GM20000 (cell line): ENCODE measurements at regions not wholly inside any gene's neighbourhood (a gene's known extent, or its start where the extent isn't known, plus 50 kb on each side); places are given as distances from the start of the nearest gene placed in this dataset.

Experiments
- DNase-seq: peaks from one replicate; pipeline ENCODE4 v3.0.0; 2012; ENCODE audit warnings: low spot score
- TF ChIP-seq, protein P1 (sequence below): IDR thresholded peaks from 2 replicates; pipeline ENCODE4 v1.5.1; 2012; ENCODE audit warnings: mild to moderate bottlenecking, control low read depth; ENCODE audit errors: extremely low read depth, missing control alignments

DNA sequence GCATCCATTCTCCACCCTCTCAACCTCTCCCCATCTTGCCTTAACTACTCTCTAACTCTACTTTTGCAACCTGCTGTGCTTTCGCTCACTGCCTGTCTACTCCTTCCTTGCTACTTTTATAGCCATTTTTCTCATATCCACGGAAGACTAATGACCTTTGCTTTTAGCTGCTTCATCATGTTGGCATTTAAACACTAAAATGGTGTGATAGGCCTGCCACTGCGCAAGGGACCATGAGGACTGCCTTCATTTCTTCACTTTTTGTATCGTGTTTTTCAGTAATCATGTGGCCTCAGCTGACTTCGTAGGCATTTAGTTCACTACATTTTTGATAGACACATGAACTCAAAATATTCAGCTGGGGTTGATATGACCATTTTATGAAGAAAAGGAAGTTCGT lies 252.1 kb downstream of the BCAT1 start:
- DNase-seq = no peak
- TF ChIP-seq, protein P1, sequence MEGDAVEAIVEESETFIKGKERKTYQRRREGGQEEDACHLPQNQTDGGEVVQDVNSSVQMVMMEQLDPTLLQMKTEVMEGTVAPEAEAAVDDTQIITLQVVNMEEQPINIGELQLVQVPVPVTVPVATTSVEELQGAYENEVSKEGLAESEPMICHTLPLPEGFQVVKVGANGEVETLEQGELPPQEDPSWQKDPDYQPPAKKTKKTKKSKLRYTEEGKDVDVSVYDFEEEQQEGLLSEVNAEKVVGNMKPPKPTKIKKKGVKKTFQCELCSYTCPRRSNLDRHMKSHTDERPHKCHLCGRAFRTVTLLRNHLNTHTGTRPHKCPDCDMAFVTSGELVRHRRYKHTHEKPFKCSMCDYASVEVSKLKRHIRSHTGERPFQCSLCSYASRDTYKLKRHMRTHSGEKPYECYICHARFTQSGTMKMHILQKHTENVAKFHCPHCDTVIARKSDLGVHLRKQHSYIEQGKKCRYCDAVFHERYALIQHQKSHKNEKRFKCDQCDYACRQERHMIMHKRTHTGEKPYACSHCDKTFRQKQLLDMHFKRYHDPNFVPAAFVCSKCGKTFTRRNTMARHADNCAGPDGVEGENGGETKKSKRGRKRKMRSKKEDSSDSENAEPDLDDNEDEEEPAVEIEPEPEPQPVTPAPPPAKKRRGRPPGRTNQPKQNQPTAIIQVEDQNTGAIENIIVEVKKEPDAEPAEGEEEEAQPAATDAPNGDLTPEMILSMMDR = no peak

- TF ChIP-seq, protein P1 = no peak
- no peak for DNase-seq
Measured at GRCh38 chr12:24695657-24696329, 253.1 kb downstream of the BCAT1 start.

DNA sequence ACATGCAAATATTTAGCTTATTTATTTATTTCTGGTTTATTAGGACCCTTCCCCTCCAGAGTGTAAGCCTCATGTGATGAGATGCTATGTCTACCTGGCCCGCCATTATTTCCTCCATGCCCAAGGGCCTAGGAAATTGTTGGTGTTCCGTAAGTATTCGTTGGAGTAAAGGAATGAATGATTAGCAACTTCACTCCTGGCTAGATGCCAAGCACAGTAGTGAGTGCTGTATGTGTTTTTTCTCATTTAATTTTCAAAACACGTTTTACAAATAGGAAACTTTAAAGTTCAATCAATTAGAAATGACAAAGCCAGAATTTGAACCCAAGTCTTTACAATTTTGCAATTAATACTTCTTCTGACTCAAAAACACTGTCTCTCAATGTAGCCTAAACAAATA lies 253.8 kb downstream of the BCAT1 start:
- DNase-seq = no peak
- TF ChIP-seq, protein P1 = no peak

- DNase-seq = no peak
- TF ChIP-seq, protein P1 = no peak
Measured at GRCh38 chr12:24688601-24689000, 260.3 kb downstream of the BCAT1 start.

DNA sequence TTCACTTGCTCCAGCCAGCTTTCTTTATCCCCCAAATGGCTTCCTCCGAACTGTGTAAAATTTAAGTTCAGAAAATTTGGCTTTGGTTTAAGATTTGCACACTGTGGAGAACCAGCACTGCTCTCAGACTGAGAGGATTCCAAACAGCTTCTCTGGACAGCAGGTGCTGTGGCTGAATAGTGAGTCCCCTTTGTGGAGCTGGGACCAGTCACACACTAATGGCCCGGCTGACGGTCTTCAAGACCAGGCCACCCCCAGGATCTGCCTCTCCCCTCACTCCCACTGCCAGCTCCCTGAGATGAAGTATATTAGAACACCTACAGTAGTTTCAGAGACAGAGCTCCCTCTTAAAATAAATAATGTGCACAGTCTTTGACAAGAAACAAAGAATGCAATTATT lies 267.3 kb downstream of the BCAT1 start:
- TF ChIP-seq, protein P1 = no peak
- DNase-seq = no peak

DNA sequence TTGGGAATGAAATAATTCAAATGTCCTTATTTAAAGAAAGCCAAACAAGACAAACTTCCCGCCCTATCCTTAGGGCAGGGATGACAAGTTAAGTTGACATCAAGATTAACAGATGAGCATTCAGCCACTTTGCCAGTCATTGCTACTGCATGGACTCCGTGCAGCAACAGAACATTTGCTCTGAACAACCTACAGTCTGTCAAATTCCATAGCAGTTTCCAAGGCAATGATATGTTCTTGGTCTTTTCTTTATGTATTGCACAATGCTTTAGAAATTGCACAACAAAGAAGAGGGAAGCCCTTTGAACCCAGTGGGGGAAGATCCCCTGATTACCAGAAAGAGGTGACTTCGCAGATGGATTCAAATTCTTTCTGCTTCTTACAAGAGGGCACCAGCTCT lies 269.8 kb downstream of the BCAT1 start:
- TF ChIP-seq, protein P1 = no peak
- DNase-seq = no peak

- DNase-seq = no peak
- TF ChIP-seq, protein P1 = no peak
Measured at GRCh38 chr12:24678436-24678835, 270.5 kb downstream of the BCAT1 start.
